ENCODE measurements at regions not wholly inside any gene's neighbourhood (a gene's known extent, or its start where the extent isn't known, plus 50 kb on each side); places are given as distances from the start of the nearest gene placed in this dataset.

- Histone ChIP-seq H3K9me3 (ENCODE audit: low read length) (no peaks in the 10 kb centered on the region), H3K36me3 (ENCODE audit: insufficient read depth, low read length) (no peaks in the 10 kb centered on the region), H3K9ac (ENCODE audit: low read length) (no peak overlapping the region), H3F3A (ENCODE audit: insufficient read depth, low read length, poor library complexity, severe bottlenecking) (no peaks in the 10 kb centered on the region), H3K9me2 (ENCODE audit: insufficient read depth, low read length) (no peaks in the 10 kb centered on the region), H3K27ac (ENCODE audit: low read length) (no peak overlapping the region), H3K27me3 (ENCODE audit: insufficient read depth, low read depth, low read length) (no peaks in the 10 kb centered on the region), H2AFZ (ENCODE audit: low read depth, low read length) (no peak overlapping the region), H3K4me3 (ENCODE audit: low read length) (no peak overlapping the region), H3K79me2 (replicated peaks; ENCODE audit: insufficient read depth, low read length) (no peaks in the 10 kb centered on the region), H4K20me1 (ENCODE audit: insufficient read depth) (no peaks in the 10 kb centered on the region), H3K4me2 (ENCODE audit: low read length) (no peak overlapping the region)
- no peak for TF ChIP-seq SMC3 (conservative IDR thresholded peaks at IDR 0.05; ENCODE audit: poor library complexity)
- TF ChIP-seq RAD21 (conservative IDR thresholded peaks at IDR 0.05) = no peak
- TF ChIP-seq MXI1 (conservative IDR thresholded peaks at IDR 0.05; ENCODE audit: poor library complexity, severe bottlenecking) = no peak
- no peak for TF ChIP-seq TAF1 (IDR thresholded peaks at IDR 0.05; ENCODE audit: low read depth)
- TF ChIP-seq REST (IDR thresholded peaks at IDR 0.05; ENCODE audit: borderline replicate concordance) = no peak
- TF ChIP-seq CTCF (IDR thresholded peaks at IDR 0.05; ENCODE audit: poor library complexity, severe bottlenecking) = no peak
- TF ChIP-seq EZH2 (IDR thresholded peaks at IDR 0.05; ENCODE audit: borderline replicate concordance, insufficient read depth, low read length, poor library complexity, severe bottlenecking) = no peak
- no peak for TF ChIP-seq EP300 (conservative IDR thresholded peaks at IDR 0.05; ENCODE audit: poor library complexity, severe bottlenecking)
- no peak for TF ChIP-seq POLR2AphosphoS5 (IDR thresholded peaks at IDR 0.05)
These were observed 166.2 kb upstream of the ADRA1D start for GRCh38 chr20:4415281-4415680.

GRCh38 chr20:4413314-4414049 is 164.4 kb upstream of the ADRA1D start:
- no peaks in the 10 kb centered on the region for H3K79me2 ChIP-seq (replicated peaks; ENCODE audit: insufficient read depth, low read length)
- H3K27ac ChIP-seq (ENCODE audit: low read length) = no peak overlapping the region
- H2AFZ ChIP-seq (ENCODE audit: low read depth, low read length) = no peak overlapping the region
- no peak overlapping the region for H3K4me2 ChIP-seq (ENCODE audit: low read length)
- no peaks in the 10 kb centered on the region for H3F3A ChIP-seq (ENCODE audit: insufficient read depth, low read length, poor library complexity, severe bottlenecking)
- H3K4me3 ChIP-seq (ENCODE audit: low read length) = no peak overlapping the region
- TF ChIP-seq SMC3 (conservative IDR thresholded peaks at IDR 0.05; ENCODE audit: poor library complexity) = no peak
- TF ChIP-seq CTCF (IDR thresholded peaks at IDR 0.05; ENCODE audit: poor library complexity, severe bottlenecking) = no peak
- no peak for TF ChIP-seq EZH2 (IDR thresholded peaks at IDR 0.05; ENCODE audit: borderline replicate concordance, insufficient read depth, low read length, poor library complexity, severe bottlenecking)
- H4K20me1 ChIP-seq (ENCODE audit: insufficient read depth) = no peaks in the 10 kb centered on the region
- no peaks in the 10 kb centered on the region for H3K9me3 ChIP-seq (ENCODE audit: low read length)
- H3K27me3 ChIP-seq (ENCODE audit: insufficient read depth, low read depth, low read length) = no peaks in the 10 kb centered on the region
- no peaks in the 10 kb centered on the region for H3K36me3 ChIP-seq (ENCODE audit: insufficient read depth, low read length)
- H3K9me2 ChIP-seq (ENCODE audit: insufficient read depth, low read length) = no peaks in the 10 kb centered on the region
- H3K9ac ChIP-seq (ENCODE audit: low read length) = no peak overlapping the region
